ENCODE measurements at regions not wholly inside any gene's neighbourhood (a gene's known extent, or its start where the extent isn't known, plus 50 kb on each side); places are given as distances from the start of the nearest gene placed in this dataset.
"Not testable (repeated sequence)": the region's sequence is repeated elsewhere in the genome, so short reads cannot be mapped to it uniquely, and the experiment has no call there.

GRCh38 chr13:31403711-31404110 is 203.9 kb downstream of the B3GLCT start:
- TF ChIP-seq POLR2AphosphoS5 (IDR thresholded peaks at IDR 0.05; ENCODE audit: low read depth, low read length); POLR2A (IDR thresholded peaks at IDR 0.05; ENCODE audit: low read depth, low read length); SPI1 (IDR thresholded peaks at IDR 0.05; ENCODE audit: low read depth, low read length); TAF1 (IDR thresholded peaks at IDR 0.05; ENCODE audit: low read depth, low read length); PAX5 (IDR thresholded peaks at IDR 0.05; ENCODE audit: insufficient read depth, low read length, severe bottlenecking); POU2F2 (IDR thresholded peaks at IDR 0.05; ENCODE audit: low read depth, low read length): not testable (repeated sequence)

All from GM12891 (cell line).